OCI-LY7 (cell line): ENCODE measurements at regions not wholly inside any gene's neighbourhood (a gene's known extent, or its start where the extent isn't known, plus 50 kb on each side); places are given as distances from the start of the nearest gene placed in this dataset.

Experiments
- CTCF ChIP-seq: fragments of 200-600 bp; sonication (generic); conservative IDR thresholded peaks from 2 replicates; pipeline ENCODE4 v1.5.1; 2014; ENCODE audit warnings: mild to moderate bottlenecking, antibody characterized with exemption, low read length, moderate library complexity, mixed read lengths
- EZH2phosphoT487 ChIP-seq: fragments of 200-600 bp; sonication (generic); IDR thresholded peaks from 2 replicates; pipeline ENCODE4 v1.6.1; 2018; ENCODE audit warnings: low read depth, borderline replicate concordance, mild to moderate bottlenecking, mixed run types, antibody characterized with exemption, low read length, moderate library complexity, mixed read lengths

GRCh38 chr2:66059332-66059731 is 375.6 kb upstream of the MEIS1 start:
- TF ChIP-seq CTCF = no peak
- no peak for TF ChIP-seq EZH2phosphoT487
